Spleen (tissue), 11 donors: ENCODE measurements at regions not wholly inside any gene's neighbourhood (a gene's known extent, or its start where the extent isn't known, plus 50 kb on each side); places are given as distances from the start of the nearest gene placed in this dataset.

Experiments used
- DNase-seq: peaks from one replicate; pipeline ENCODE4 v3.0.0-alpha.2; 2020
- H3K27ac ChIP-seq, 8 donors: fragments of 200-600 bp; sonication (generic) in 7 of 8; 1 replicate in 4 of 8; 2 replicates in 4 of 8; pipeline versions ENCODE4 v1.5.0 to v1.8.0; 2016 to 2021; ENCODE audit warnings: inconsistent platforms in 4 of 8, mild to moderate bottlenecking in 4 of 8, moderate library complexity in 1 of 8
- H3K27me3 ChIP-seq, 7 donors: fragments of 200-600 bp; sonication (generic) in 6 of 7; replicated peaks in 1 of 7; 1 replicate in 4 of 7; 2 replicates in 3 of 7; pipeline versions ENCODE4 v1.5.0 to v1.8.0; 2016 to 2021; ENCODE audit warnings: inconsistent platforms in 3 of 7, mild to moderate bottlenecking in 1 of 7
- H3K36me3 ChIP-seq, 6 donors: fragments of 200-600 bp; sonication (generic) in 5 of 6; 1 replicate in 4 of 6; 2 replicates in 2 of 6; pipeline versions ENCODE4 v1.5.0 to v1.8.0; 2016 to 2021; ENCODE audit warnings: inconsistent platforms in 2 of 6
- H3K4me1 ChIP-seq, 6 donors: fragments of 200-600 bp; sonication (generic) in 5 of 6; 1 replicate in 3 of 6; 2 replicates in 3 of 6; pipeline versions ENCODE4 v1.5.0 to v1.8.0; 2016 to 2021; ENCODE audit warnings: inconsistent platforms in 3 of 6
- H3K4me3 ChIP-seq, 8 donors: fragments of 200-600 bp; sonication (generic) in 7 of 8; 1 replicate in 4 of 8; 2 replicates in 4 of 8; pipeline versions ENCODE4 v1.5.0 to v1.8.0; 2016 to 2021; ENCODE audit warnings: inconsistent platforms in 4 of 8, mild to moderate bottlenecking in 4 of 8, moderate library complexity in 2 of 8
- H3K9me3 ChIP-seq, 8 donors: fragments of 200-600 bp; sonication (generic) in 7 of 8; 1 replicate in 4 of 8; 2 replicates in 4 of 8; pipeline versions ENCODE4 v1.5.0 to v1.8.0; 2016 to 2021; ENCODE audit warnings: inconsistent platforms in 4 of 8
- CTCF ChIP-seq, 11 experiments: fragments of 200-600 bp in 7 of 11; fragments of 450-650 bp in 4 of 11; sonication (generic) in 4 of 11; IDR thresholded peaks in 8 of 11; conservative IDR thresholded peaks in 3 of 11; 1 replicate in 7 of 11; 2 replicates in 4 of 11; pipeline versions ENCODE4 v1.4.0 to v1.8.0; 2016 to 2021; ENCODE audit warnings: antibody characterized with exemption in 11 of 11, inconsistent platforms in 4 of 11, mild to moderate bottlenecking in 1 of 11
- POLR2A ChIP-seq, 3 donors: fragments of 450-650 bp; IDR thresholded peaks; one replicate each; pipeline ENCODE4 v1.5.1; 2017; ENCODE audit warnings: antibody characterized with exemption in 3 of 3, mild to moderate bottlenecking in 1 of 3
- POLR2AphosphoS5 ChIP-seq, 3 donors: sonication (generic); formaldehyde crosslinking; IDR thresholded peaks; one replicate each; pipeline ENCODE4 v1.5.1; 2017; ENCODE audit warnings: antibody characterized with exemption in 3 of 3
- WGBS, 5 donors: extraction: QIAGEN DNeasy Blood & Tissue Kit in 3 of 5; methylation state at CpG; one replicate each; pipeline versions ENCODE4 v1.1.5 to v1.1.7; 2013 to 2018; 5-methylcytosine and 5-hydroxymethylcytosine counted together
- intact Hi-C: fragments of 100-400 bp; cut with DNase I; formaldehyde crosslinking; loops from one replicate; pipeline ENCODE4 v1.15.0; 2023; ENCODE audit warnings: low total_unique reads
- donor health status: healthy with polysubstance abuse.
- donor health status: DM: no; HTN: no; CAD: no; lungs with moderate emphysema.
- donor health status: DM: no; HTN: no; CAD: no.
- donor health status: Bipolar disorder and iron deficiency.
- donor health status: healthy.
- donor health status: DM: no; HTN: no; CAD: no.
- donor health status: DM: yes; HTN: yes; CAD: no.

- Histone ChIP-seq H3K27me3 (peaks cover 0 to 49% (median 25%) of the 10 kb centered on the region in 7 donors), H3K9me3 (peaks cover 0 to 10% (median 0%) of the 10 kb centered on the region in 8 donors), H3K4me1 (no peaks in the 10 kb centered on the region), H3K36me3 (no peaks in the 10 kb centered on the region), H3K4me3 (no peak overlapping the region), H3K27ac (no peak overlapping the region)
- WGBS, 5 donors = 63 to 78% (median 70%) methylated on average over 16 to 23 of the region's 23 CpGs
- intact Hi-C loops = no loop called here
- DNase-seq = peak; percentile 54
- TF ChIP-seq POLR2A (IDR thresholded peaks at IDR 0.05) (no peak), POLR2AphosphoS5 (IDR thresholded peaks at IDR 0.05) (no peak), CTCF (IDR thresholded peaks at IDR 0.05 in 8 of 11, conservative IDR thresholded peaks at IDR 0.05 in 3 of 11) (no peak)
These were observed 101.5 kb downstream of the MICALL2 start for GRCh38 chr7:1357601-1358271.

GRCh38 chr7:1358376-1359050 is 100.8 kb downstream of the MICALL2 start:
- Histone ChIP-seq H3K9me3 (peaks cover 0 to 11% (median 0%) of the 10 kb centered on the region in 8 donors), H3K27me3 (peaks cover 0 to 41% (median 24%) of the 10 kb centered on the region in 7 donors), H3K27ac (no peak overlapping the region), H3K36me3 (no peaks in the 10 kb centered on the region), H3K4me3 (no peak overlapping the region), H3K4me1 (no peaks in the 10 kb centered on the region)
- intact Hi-C loops = no loop called here
- TF ChIP-seq CTCF (IDR thresholded peaks at IDR 0.05 in 8 of 11, conservative IDR thresholded peaks at IDR 0.05 in 3 of 11) (no peak), POLR2AphosphoS5 (IDR thresholded peaks at IDR 0.05) (no peak), POLR2A (IDR thresholded peaks at IDR 0.05) (no peak)
- peak; percentile 36 for DNase-seq
- 52 to 62% (median 55%) methylated on average over 18 to 22 of the region's 22 CpGs for WGBS, 5 donors

GRCh38 chr7:1359051-1359400 is 100.2 kb downstream of the MICALL2 start:
- intact Hi-C loops = no loop called here
- peak; percentile 59 for DNase-seq
- TF ChIP-seq CTCF (IDR thresholded peaks at IDR 0.05 in 8 of 11, conservative IDR thresholded peaks at IDR 0.05 in 3 of 11) (no peak), POLR2A (IDR thresholded peaks at IDR 0.05) (no peak), POLR2AphosphoS5 (IDR thresholded peaks at IDR 0.05) (no peak)

More at GRCh38 chr7:1359051-1359400, 100.2 kb downstream of the MICALL2 start:
- Histone ChIP-seq H3K4me3 (no peak overlapping the region), H3K27me3 (peaks cover 0 to 40% (median 19%) of the 10 kb centered on the region in 7 donors), H3K4me1 (no peaks in the 10 kb centered on the region), H3K9me3 (peaks cover 0 to 16% (median 0%) of the 10 kb centered on the region in 8 donors), H3K36me3 (no peaks in the 10 kb centered on the region), H3K27ac (no peak overlapping the region)
- 62 to 70% (median 67%) methylated on average over 10 to 12 of the region's 12 CpGs for WGBS, 5 donors
